GM12872 (cell line): ENCODE measurements at regions not wholly inside any gene's neighbourhood (a gene's known extent, or its start where the extent isn't known, plus 50 kb on each side); places are given as distances from the start of the nearest gene placed in this dataset.

Source experiments
- TF ChIP-seq, protein P1 (sequence below): IDR thresholded peaks from 3 replicates; pipeline ENCODE4 v1.5.1; 2011; ENCODE audit warnings: low read depth, mild to moderate bottlenecking, low read length, moderate library complexity; ENCODE audit not compliant: insufficient read depth

DNA sequence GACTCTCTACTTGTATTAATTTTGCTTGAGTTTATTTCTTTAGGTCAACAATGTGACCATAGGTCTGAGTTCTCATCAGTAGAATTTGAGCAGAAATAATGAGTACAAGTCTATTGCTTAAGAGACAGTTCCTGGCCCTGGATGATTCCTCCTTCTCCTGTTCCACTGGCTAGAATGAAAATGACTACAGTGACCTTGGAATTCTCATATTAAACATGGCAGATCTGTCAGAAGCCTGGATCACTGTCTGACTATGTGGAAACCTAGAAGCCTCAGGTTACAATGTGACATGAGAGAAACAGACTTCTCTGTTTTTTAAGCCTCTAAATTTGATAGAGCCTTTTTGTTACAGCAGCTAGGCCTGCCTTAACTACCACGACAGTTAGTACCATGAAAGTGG, 82.9 kb upstream of the MED14 start:
- TF ChIP-seq, protein P1, sequence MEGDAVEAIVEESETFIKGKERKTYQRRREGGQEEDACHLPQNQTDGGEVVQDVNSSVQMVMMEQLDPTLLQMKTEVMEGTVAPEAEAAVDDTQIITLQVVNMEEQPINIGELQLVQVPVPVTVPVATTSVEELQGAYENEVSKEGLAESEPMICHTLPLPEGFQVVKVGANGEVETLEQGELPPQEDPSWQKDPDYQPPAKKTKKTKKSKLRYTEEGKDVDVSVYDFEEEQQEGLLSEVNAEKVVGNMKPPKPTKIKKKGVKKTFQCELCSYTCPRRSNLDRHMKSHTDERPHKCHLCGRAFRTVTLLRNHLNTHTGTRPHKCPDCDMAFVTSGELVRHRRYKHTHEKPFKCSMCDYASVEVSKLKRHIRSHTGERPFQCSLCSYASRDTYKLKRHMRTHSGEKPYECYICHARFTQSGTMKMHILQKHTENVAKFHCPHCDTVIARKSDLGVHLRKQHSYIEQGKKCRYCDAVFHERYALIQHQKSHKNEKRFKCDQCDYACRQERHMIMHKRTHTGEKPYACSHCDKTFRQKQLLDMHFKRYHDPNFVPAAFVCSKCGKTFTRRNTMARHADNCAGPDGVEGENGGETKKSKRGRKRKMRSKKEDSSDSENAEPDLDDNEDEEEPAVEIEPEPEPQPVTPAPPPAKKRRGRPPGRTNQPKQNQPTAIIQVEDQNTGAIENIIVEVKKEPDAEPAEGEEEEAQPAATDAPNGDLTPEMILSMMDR = no peak

DNA sequence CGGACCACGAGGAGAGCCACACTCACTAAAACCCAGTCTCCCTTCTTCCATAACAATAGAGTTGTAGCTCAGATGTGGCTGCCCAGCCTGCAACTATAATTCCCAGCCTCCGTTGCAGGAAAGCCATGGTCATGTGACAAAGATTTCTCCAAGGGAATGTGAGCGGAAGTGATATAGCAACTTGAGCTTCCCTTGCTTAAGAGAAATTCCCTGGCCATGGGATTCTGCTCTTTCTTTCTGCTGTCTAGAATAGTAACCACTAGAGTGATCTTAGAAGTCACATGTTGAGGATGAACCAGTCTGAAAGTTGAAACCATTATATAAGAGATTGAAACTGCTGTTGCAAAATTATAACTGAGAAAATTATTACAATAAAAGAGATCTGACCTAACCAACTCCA, 86.4 kb upstream of the MED14 start:
- TF ChIP-seq, protein P1 = no peak

DNA sequence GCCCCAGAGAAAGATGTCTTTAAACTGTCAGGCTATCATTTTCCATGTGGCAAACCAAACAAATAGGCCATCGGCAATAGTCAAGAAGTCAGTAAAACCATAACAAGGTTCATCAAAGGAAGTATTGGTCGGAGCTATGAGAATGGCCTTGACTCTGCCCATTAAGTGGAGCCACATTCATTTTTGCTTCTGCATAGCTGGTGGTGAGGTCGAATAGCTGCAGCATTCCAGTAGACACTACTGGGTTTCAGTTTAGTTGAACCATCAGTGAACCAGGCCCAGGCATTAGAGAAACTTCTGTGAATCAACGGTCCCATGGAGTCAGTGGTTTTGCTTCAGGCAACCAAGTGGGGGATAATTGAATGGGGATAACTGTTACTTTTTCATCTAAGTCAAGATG, 92.0 kb upstream of the MED14 start:
- TF ChIP-seq, protein P1 = no peak

DNA sequence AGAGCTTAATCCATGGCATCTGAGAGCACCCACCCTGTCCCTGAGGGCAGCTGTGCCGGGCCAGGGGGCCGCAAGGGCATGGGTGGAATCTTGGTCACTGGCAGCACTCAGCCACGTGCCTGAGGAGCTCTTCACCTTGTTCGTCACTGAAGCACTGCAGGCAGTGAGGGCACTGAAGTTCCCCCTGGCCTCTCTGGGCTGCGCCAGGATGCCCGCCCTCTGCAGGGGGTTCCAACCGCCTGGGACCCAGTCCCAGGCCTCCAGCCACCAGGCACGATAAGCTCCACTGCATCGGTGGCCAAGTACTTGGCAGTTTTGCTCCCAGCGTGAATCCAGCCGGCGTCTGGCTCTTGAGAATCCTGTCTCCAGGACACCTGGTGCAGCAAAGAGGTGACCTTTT, 96.4 kb upstream of the MED14 start:
- TF ChIP-seq, protein P1 = no peak

DNA sequence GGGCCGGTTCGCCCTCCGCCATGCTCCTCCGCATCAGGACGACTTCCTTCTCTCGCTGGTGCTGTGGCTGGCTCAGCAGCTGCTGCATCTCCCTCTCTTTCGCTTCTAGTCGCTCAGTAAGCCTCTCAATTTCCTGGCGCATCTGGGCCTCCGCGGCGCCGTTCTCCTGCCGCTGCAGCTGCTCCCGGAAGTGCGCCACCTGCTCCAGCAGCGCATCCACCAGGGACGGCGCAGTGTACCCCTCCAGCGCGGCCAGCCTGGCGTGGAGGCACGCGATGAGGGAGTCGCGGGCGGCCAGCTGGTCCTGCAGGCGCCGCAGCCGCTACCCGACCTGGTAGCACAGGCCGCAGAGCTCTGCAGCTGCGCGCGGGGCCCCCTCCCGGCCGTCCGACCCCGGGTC, 97.4 kb upstream of the MED14 start:
- TF ChIP-seq, protein P1 = no peak

DNA sequence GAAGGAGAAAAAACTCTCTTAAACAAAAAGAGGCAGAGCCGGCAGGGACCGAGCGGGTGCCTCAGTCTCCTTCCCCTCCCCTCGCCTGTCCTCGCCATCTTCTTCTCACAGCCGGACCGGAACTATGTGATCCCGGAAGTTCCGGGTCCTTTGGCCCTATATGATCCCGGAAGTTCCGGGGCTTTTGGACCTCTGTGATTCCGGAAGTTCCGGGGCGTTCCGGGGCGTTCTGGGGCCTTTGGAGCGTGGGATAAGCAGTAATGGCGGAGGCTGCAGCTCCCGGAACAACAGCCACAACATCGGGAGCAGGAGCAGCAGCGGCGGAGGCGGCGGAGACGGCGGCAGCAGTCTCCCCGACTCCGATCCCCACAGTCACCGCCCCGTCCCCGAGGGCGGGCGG, 98.9 kb upstream of the MED14 start:
- TF ChIP-seq, protein P1 = no peak

DNA sequence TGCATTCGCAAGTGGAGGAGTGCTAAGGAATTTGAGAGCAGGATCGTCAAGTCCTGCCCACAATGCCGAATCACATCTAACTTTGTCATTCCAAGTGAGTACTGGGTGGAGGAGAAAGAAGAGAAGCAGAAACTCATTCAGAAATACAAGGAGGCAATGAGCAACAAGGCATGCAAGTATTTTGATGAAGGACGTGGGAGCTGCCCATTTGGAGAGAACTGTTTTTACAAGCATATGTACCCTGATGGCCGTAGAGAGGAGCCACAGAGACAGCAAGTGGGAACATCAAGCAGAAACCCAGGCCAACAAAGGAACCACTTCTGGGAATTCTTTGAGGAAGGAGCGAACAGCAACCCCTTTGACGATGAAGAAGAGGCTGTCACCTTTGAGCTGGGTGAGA, 100.2 kb upstream of the MED14 start:
- TF ChIP-seq, protein P1 = no peak

DNA sequence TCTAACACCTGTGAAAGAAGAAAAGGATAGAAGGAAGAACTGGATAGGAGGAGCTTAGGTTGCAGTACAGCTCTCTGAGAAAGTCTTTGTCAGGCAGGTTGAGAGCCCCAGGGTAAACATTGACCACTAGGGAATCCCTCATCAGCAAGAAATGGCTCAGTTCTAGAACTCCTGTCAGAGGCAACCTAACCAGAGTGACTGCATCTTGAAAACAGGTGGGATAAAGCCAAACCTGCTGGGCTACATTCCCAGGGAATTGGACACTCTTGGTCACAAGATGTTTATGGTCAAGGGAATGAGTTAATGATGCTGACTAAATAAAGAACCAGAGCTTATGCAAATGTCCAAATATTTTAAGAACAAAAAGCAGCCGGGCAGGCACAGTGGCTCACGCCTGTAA, 108.3 kb upstream of the MED14 start:
- TF ChIP-seq, protein P1 = no peak
